ENCODE measurements at regions not wholly inside any gene's neighbourhood (a gene's known extent, or its start where the extent isn't known, plus 50 kb on each side); places are given as distances from the start of the nearest gene placed in this dataset.

- no peak overlapping the region for H3K4me3 ChIP-seq
- H3K27ac ChIP-seq (replicated peaks), result peak overlapping the region; percentile 73
- peaks cover 4% of the 10 kb centered on the region for H3K9me3 ChIP-seq (replicated peaks)
- intact Hi-C loops (cut with micrococcal nuclease), result no loop called here
- H3K4me1 ChIP-seq, result peaks cover 52% of the 10 kb centered on the region
- no peaks in the 10 kb centered on the region for H3K36me3 ChIP-seq
- no peaks in the 10 kb centered on the region for H3K27me3 ChIP-seq (ENCODE audit: low read depth)
- no peak for TF ChIP-seq CTCF (IDR thresholded peaks at IDR 0.05; ENCODE audit: borderline replicate concordance)
- peak; percentile 76 for DNase-seq
Measured at GRCh38 chr20:17849901-17850683, 118.5 kb downstream of the SNX5 start.

- Histone ChIP-seq H3K4me3 (no peak overlapping the region), H3K36me3 (no peaks in the 10 kb centered on the region), H3K27me3 (ENCODE audit: low read depth) (no peaks in the 10 kb centered on the region), H3K9me3 (replicated peaks) (peaks cover 4% of the 10 kb centered on the region), H3K27ac (replicated peaks) (peak overlapping the region; percentile 73), H3K4me1 (peaks cover 51% of the 10 kb centered on the region)
- intact Hi-C loops (cut with micrococcal nuclease), result no loop called here
- TF ChIP-seq CTCF (IDR thresholded peaks at IDR 0.05; ENCODE audit: borderline replicate concordance), result no peak
- DNase-seq, result no peak
Measured at GRCh38 chr20:17849138-17849900, 119.3 kb downstream of the SNX5 start.

- Histone ChIP-seq H3K4me1 (peaks cover 56% of the 10 kb centered on the region), H3K27me3 (ENCODE audit: low read depth) (no peaks in the 10 kb centered on the region), H3K4me3 (no peak overlapping the region), H3K9me3 (replicated peaks) (peaks cover 4% of the 10 kb centered on the region), H3K27ac (replicated peaks) (peak overlapping the region; percentile 73), H3K36me3 (no peaks in the 10 kb centered on the region)
- intact Hi-C loops (cut with micrococcal nuclease), result no loop called here
- no peak for TF ChIP-seq CTCF (IDR thresholded peaks at IDR 0.05; ENCODE audit: borderline replicate concordance)
- DNase-seq, result no peak
Measured at GRCh38 chr20:17848249-17849048, 120.1 kb downstream of the SNX5 start.

- no peak overlapping the region for H3K4me3 ChIP-seq
- intact Hi-C loops (cut with micrococcal nuclease), result no loop called here
- H3K4me1 ChIP-seq, result peaks cover 73% of the 10 kb centered on the region
- no peak for DNase-seq
- peak overlapping the region; percentile 85 for H3K27ac ChIP-seq (replicated peaks)
- H3K9me3 ChIP-seq (replicated peaks), result peaks cover 4% of the 10 kb centered on the region
- H3K36me3 ChIP-seq, result no peaks in the 10 kb centered on the region
- no peaks in the 10 kb centered on the region for H3K27me3 ChIP-seq (ENCODE audit: low read depth)
- TF ChIP-seq CTCF (IDR thresholded peaks at IDR 0.05; ENCODE audit: borderline replicate concordance), result no peak
Measured at GRCh38 chr20:17845701-17846475, 122.7 kb downstream of the SNX5 start.

All from left ventricle myocardium inferior (tissue), 1 donor.